ENCODE measurements at regions not wholly inside any gene's neighbourhood (a gene's known extent, or its start where the extent isn't known, plus 50 kb on each side); places are given as distances from the start of the nearest gene placed in this dataset.

DNA sequence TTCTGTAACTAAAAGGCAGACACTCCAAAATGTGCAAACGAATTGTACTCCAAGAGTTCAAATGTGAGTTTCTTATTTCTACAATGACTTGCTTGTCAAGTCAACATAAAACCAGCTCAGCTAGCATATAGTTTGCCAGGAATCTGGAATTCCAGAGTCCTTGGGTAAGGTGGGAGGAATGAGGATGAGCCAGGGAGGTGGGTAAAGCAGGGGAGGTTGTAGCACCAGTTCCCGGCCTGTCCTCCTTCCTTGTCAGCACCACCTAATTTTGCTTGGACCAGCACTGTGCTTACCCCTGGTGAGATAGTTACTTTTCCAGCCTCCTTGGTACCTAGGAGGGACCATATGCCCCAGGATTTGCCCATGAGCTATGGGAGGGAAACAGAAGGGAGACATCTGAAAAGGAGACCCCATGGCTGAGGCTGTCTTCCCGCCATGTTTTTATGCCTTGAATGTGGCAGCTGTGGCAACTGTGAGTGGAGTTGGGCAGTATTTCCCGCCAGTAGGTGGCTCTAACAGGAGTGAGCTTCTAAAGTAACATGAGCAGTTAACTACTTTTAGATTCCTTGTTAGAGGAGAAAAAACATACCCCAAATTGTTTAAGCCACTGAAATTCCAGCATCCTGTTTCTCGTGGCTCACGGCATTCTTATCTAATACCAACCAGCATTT, 302.5 kb downstream of the TENT4A start:
- Histone ChIP-seq H3K4me1 (ENCODE audit: low read depth) (no peaks in the 10 kb centered on the region), H3K9me3 (ENCODE audit: low read depth) (no peaks in the 10 kb centered on the region), H3K36me3 (no peaks in the 10 kb centered on the region), H3K27ac (no peak overlapping the region), H3K27me3 (no peaks in the 10 kb centered on the region), H3K4me3 (no peak overlapping the region)
- TF ChIP-seq, protein P1, sequence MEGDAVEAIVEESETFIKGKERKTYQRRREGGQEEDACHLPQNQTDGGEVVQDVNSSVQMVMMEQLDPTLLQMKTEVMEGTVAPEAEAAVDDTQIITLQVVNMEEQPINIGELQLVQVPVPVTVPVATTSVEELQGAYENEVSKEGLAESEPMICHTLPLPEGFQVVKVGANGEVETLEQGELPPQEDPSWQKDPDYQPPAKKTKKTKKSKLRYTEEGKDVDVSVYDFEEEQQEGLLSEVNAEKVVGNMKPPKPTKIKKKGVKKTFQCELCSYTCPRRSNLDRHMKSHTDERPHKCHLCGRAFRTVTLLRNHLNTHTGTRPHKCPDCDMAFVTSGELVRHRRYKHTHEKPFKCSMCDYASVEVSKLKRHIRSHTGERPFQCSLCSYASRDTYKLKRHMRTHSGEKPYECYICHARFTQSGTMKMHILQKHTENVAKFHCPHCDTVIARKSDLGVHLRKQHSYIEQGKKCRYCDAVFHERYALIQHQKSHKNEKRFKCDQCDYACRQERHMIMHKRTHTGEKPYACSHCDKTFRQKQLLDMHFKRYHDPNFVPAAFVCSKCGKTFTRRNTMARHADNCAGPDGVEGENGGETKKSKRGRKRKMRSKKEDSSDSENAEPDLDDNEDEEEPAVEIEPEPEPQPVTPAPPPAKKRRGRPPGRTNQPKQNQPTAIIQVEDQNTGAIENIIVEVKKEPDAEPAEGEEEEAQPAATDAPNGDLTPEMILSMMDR (IDR thresholded peaks at IDR 0.05; ENCODE audit: low read depth, low read length) = no peak
- DNase-seq (ENCODE audit: low read depth in 1 of 2, low spot score in 1 of 2) = no peak

DNA sequence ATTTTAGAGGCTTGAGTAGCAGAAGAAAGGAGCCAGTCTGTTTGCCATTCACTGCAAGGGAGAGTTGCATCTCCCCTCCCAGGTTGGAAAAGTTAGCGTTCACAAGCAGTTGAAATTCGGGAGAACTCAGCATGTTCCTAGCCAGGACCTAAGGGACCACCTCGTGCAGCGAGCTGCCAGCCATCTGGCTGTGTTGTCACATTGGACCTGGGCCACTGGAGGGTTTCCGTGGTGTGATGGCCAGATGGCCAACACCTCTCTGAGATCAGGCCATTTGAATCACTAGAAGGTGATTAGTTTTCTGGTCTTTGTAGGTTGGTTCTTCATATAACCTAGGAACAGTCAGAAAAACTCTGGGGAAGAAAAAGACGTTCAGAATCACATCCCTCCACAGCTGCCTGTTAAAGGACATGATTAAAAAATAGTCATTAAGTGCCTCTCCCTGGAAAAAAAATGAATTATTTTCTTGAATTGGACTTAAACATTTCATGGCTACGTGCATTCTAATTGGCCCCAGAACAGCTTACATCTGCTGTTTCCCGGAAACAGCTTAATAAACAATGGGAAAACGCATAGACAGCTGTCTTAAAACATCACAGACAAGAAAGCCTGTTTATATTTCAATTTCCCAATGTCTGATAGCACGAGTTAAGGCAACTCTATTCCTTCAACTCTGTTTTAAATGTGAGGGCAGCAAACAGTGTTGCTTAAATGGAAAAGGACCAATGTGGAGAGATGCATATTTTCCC, 303.9 kb downstream of the TENT4A start:
- no peak for DNase-seq (ENCODE audit: low read depth in 1 of 2, low spot score in 1 of 2)
- H3K4me3 ChIP-seq = no peak overlapping the region
- TF ChIP-seq, protein P1 (IDR thresholded peaks at IDR 0.05; ENCODE audit: low read depth, low read length) = no peak
- H3K4me1 ChIP-seq (ENCODE audit: low read depth) = no peaks in the 10 kb centered on the region
- no peaks in the 10 kb centered on the region for H3K36me3 ChIP-seq
- no peaks in the 10 kb centered on the region for H3K27me3 ChIP-seq
- H3K27ac ChIP-seq = no peak overlapping the region
- H3K9me3 ChIP-seq (ENCODE audit: low read depth) = no peaks in the 10 kb centered on the region

DNA sequence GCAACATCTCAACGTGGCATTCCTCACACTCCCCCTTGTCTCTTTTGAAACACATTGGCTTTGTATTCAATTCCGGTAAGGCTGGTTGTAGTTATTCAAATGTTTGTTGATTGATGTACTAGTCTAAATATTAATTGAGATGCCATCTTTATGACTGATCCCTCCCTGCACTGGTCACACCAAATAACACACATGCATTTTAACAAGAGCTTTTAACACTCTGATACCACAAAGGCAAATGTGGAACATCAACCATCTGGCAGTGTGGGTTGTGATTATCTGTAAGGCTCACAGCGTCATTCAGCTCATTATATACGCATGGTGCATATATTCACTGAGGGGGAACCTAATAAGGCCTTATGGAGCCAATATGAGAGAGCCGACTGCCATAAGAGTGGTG, 305.0 kb downstream of the TENT4A start:
- Histone ChIP-seq H3K36me3 (no peaks in the 10 kb centered on the region), H3K9me3 (ENCODE audit: low read depth) (no peaks in the 10 kb centered on the region), H3K27ac (no peak overlapping the region), H3K4me1 (ENCODE audit: low read depth) (no peaks in the 10 kb centered on the region), H3K4me3 (no peak overlapping the region), H3K27me3 (no peaks in the 10 kb centered on the region)
- TF ChIP-seq, protein P1 (IDR thresholded peaks at IDR 0.05; ENCODE audit: low read depth, low read length) = no peak
- no peak for DNase-seq (ENCODE audit: low read depth in 1 of 2, low spot score in 1 of 2)

DNA sequence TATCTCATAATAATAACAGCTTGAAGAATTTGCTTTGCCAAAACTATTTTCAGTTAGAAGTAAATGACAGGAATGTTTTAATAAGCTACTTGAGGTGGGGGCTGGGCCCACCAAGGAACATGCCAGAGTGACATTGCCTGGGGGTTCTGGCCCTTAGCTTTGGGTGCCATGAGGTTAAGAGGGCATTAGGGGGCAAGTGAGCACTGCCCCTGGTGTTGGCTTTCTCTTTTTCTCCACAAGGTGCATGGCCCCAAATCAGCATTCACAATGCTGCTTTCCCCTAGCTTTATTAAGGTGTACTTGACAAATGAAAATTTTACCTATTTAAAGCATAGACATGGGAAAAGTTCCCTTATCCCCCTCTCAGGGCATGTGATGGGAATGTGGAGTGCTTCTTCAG, 305.4 kb downstream of the TENT4A start:
- TF ChIP-seq, protein P1 (IDR thresholded peaks at IDR 0.05; ENCODE audit: low read depth, low read length) = no peak
- no peak for DNase-seq (ENCODE audit: low read depth in 1 of 2, low spot score in 1 of 2)

DNA sequence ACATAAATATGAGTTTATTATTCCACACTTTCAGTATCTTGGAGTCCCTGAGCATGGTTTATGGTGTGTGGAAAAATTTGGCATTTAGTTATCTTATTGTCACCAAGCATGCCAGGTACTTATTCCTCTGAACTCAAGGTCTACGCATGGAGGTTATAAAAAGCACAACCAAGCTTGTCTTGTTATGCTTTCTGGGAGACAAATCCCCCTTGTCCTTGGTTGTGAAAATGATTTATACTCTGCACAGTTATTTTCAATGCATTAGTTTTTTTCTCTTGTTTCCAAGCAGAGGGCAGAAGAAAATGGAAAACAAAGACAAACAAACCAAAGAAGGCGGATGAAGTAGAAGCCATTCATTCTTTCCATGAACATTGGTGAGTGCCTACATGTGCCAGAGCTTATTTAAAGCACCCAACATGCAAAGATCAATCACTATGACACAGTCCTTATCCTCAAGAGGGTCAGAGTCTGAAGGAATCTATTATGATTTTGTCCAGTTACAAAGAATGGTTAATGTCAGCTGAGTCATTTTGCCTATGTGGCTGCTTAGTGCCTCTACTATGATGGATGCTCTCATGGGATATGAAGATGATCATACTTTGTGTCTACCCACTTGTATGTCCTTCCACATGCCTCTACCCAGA, 323.1 kb downstream of the TENT4A start:
- TF ChIP-seq, protein P1 (IDR thresholded peaks at IDR 0.05; ENCODE audit: low read depth, low read length) = no peak
- Histone ChIP-seq H3K27ac (no peak overlapping the region), H3K36me3 (no peaks in the 10 kb centered on the region), H3K4me1 (ENCODE audit: low read depth) (no peaks in the 10 kb centered on the region), H3K9me3 (ENCODE audit: low read depth) (no peaks in the 10 kb centered on the region), H3K27me3 (no peaks in the 10 kb centered on the region), H3K4me3 (no peak overlapping the region)
- no peak for DNase-seq (ENCODE audit: low read depth in 1 of 2, low spot score in 1 of 2)

More for the DNA sequence above, 305.4 kb downstream of the TENT4A start:
- Histone ChIP-seq H3K36me3 (no peaks in the 10 kb centered on the region), H3K9me3 (ENCODE audit: low read depth) (no peaks in the 10 kb centered on the region), H3K4me1 (ENCODE audit: low read depth) (no peaks in the 10 kb centered on the region), H3K27ac (no peak overlapping the region), H3K4me3 (no peak overlapping the region), H3K27me3 (no peaks in the 10 kb centered on the region)
